Endothelial cell of umbilical vein (primary cell): ENCODE measurements at regions not wholly inside any gene's neighbourhood (a gene's known extent, or its start where the extent isn't known, plus 50 kb on each side); places are given as distances from the start of the nearest gene placed in this dataset.

Experiments
- BruUV-seq: library from RNA; stranded (reverse); fragments of 400-500 nt; replicated peaks from 2 replicates; lab custom pipeline; 2021; lab: Mats Ljungman, UMichigan
- CTCF ChIA-PET: fragments of 300-600, 350-600 bp; sonication (Branson Sonifier 250); formaldehyde crosslinking; loops from one replicate; lab custom pipeline; 2021; ENCODE audit warnings: antibody characterized with exemption, inconsistent platforms; lab: Charles Lee
- POLR2A ChIA-PET: fragments of 300-600, 350-600 bp; sonication (Branson Sonifier 250); formaldehyde crosslinking; loops from one replicate; lab custom pipeline; 2021; ENCODE audit warnings: antibody characterized with exemption, inconsistent platforms; lab: Charles Lee
- DNase-seq: peaks from one replicate; pipeline ENCODE4 v3.0.0-alpha.2; 2011; ENCODE audit warnings: low read depth, low spot score
- FAIRE-seq: peaks from 2 replicates; lab custom pipeline; 2011; peaks lifted over from hg19 to GRCh38; lab: Jason Lieb, UNC
- H2AFZ ChIP-seq: 2 replicates; pipeline ENCODE4 v1.6.0; 2012; ENCODE audit warnings: low read depth, low read length, control low read depth, inconsistent platforms
- H3K27ac ChIP-seq: 2 replicates; pipeline ENCODE4 v1.5.1; 2011; ENCODE audit warnings: low read depth, mild to moderate bottlenecking, control low read depth, low read length, moderate library complexity; ENCODE audit not compliant: insufficient read depth
- H3K27me3 ChIP-seq, 2 experiments: 2 replicates each; pipeline versions ENCODE4 v1.6.0 to v1.6.1; 2011; ENCODE audit warnings: low read length in 2 of 2, mixed read lengths in 1 of 2; ENCODE audit not compliant: control insufficient read depth in 2 of 2, insufficient read depth in 2 of 2
- H3K36me3 ChIP-seq, 2 experiments: 2 replicates in 1 of 2; 3 replicates in 1 of 2; pipeline ENCODE4 v1.5.1; 2011; ENCODE audit warnings: low read length in 2 of 2, mild to moderate bottlenecking in 1 of 2, moderate library complexity in 1 of 2; ENCODE audit not compliant: control insufficient read depth in 2 of 2, insufficient read depth in 2 of 2; ENCODE audit errors: extremely low read depth in 1 of 2
- H3K4me1 ChIP-seq: 3 replicates; pipeline ENCODE4 v1.5.1; 2011; ENCODE audit warnings: mild to moderate bottlenecking, low read length; ENCODE audit not compliant: control insufficient read depth, insufficient read depth; ENCODE audit errors: extremely low read depth
- H3K4me2 ChIP-seq: 2 replicates; pipeline ENCODE4 v1.6.1; 2011; ENCODE audit warnings: low read length, control low read depth, mixed read lengths; ENCODE audit not compliant: insufficient read depth
- H3K4me3 ChIP-seq, 3 experiments: fragments of 200-600 bp in 1 of 3; sonication (generic), shearing (Covaris generic) in 1 of 3; replicated peaks in 1 of 3; 2 replicates each; pipeline ENCODE4 v1.5.1; 2011 to 2016; ENCODE audit warnings: control low read depth in 3 of 3, low read length in 3 of 3, mild to moderate bottlenecking in 2 of 3, inconsistent platforms in 1 of 3, low read depth in 1 of 3, moderate library complexity in 1 of 3; ENCODE audit not compliant: insufficient read depth in 1 of 3
- H3K79me2 ChIP-seq: 2 replicates; pipeline ENCODE4 v1.6.0; 2012; ENCODE audit warnings: low read length, inconsistent platforms; ENCODE audit not compliant: control insufficient read depth, insufficient read depth
- H3K9ac ChIP-seq: replicated peaks from 2 replicates; pipeline ENCODE3; 2011; ENCODE audit warnings: low read length, control low read depth; ENCODE audit not compliant: insufficient read depth; ENCODE audit errors: extremely low read depth
- H3K9me1 ChIP-seq: replicated peaks from 3 replicates; pipeline ENCODE4 v1.6.0; 2011; ENCODE audit warnings: mild to moderate bottlenecking, low read length; ENCODE audit not compliant: control insufficient read depth, insufficient read depth; ENCODE audit errors: extremely low read depth
- H3K9me3 ChIP-seq: replicated peaks from 2 replicates; pipeline ENCODE4 v1.5.1; 2012; ENCODE audit warnings: low read length, inconsistent platforms; ENCODE audit not compliant: control insufficient read depth, insufficient read depth
- H4K20me1 ChIP-seq: replicated peaks from 2 replicates; pipeline ENCODE3; 2011; ENCODE audit warnings: mild to moderate bottlenecking, low read length; ENCODE audit not compliant: control insufficient read depth, insufficient read depth; ENCODE audit errors: extremely low read depth
- CTCF ChIP-seq, 2 donors: IDR thresholded peaks; 1 replicate in 1 of 2; 2 replicates in 1 of 2; pipeline ENCODE4 v1.5.1; 2011; ENCODE audit warnings: low read length in 2 of 2, mild to moderate bottlenecking in 2 of 2, moderate library complexity in 2 of 2, control low read depth in 1 of 2, inconsistent platforms in 1 of 2, low read depth in 1 of 2; ENCODE audit not compliant: insufficient read depth in 1 of 2; ENCODE audit errors: extremely low read depth in 1 of 2
- EZH2 ChIP-seq: IDR thresholded peaks from 2 replicates; pipeline ENCODE4 v1.6.1; 2012; ENCODE audit warnings: borderline replicate concordance, low read depth, mild to moderate bottlenecking, moderate library complexity, low read length, inconsistent platforms; ENCODE audit not compliant: severe bottlenecking
- FOS ChIP-seq: IDR thresholded peaks from 2 replicates; pipeline ENCODE4 v1.6.1; 2011; ENCODE audit warnings: mild to moderate bottlenecking, low read length, moderate library complexity, borderline replicate concordance; ENCODE audit not compliant: insufficient read depth
- GATA2 ChIP-seq: IDR thresholded peaks from 2 replicates; pipeline ENCODE4 v1.7.0; 2011; ENCODE audit warnings: low read depth, mild to moderate bottlenecking, moderate library complexity, mixed read lengths, low read length; ENCODE audit not compliant: insufficient read length, insufficient read depth
- JUN ChIP-seq: IDR thresholded peaks from 2 replicates; pipeline ENCODE4 v1.6.1; 2011; ENCODE audit warnings: borderline replicate concordance, low read depth; ENCODE audit not compliant: insufficient read length, insufficient read depth
- MAX ChIP-seq: IDR thresholded peaks from 2 replicates; pipeline ENCODE4 v1.6.1; 2011; ENCODE audit not compliant: insufficient read depth, insufficient read length
- MYC ChIP-seq: IDR thresholded peaks from one replicate; pipeline ENCODE4 v1.6.1; 2011; ENCODE audit warnings: mild to moderate bottlenecking, low read depth, low read length
- POLR2A ChIP-seq: IDR thresholded peaks from 2 replicates; pipeline ENCODE4 v1.6.1; 2012; ENCODE audit warnings: low read depth, mild to moderate bottlenecking, control low read depth, low read length
- POLR2AphosphoS5 ChIP-seq: IDR thresholded peaks from 2 replicates; pipeline ENCODE4 v1.6.1; 2012; ENCODE audit warnings: low read depth, mild to moderate bottlenecking, control low read depth, low read length, moderate library complexity; ENCODE audit not compliant: insufficient read depth
- dilution Hi-C: fragments of 300-500 bp; cut with MboI; formaldehyde crosslinking; loops from one replicate; pipeline ENCODE4 v1.15.0; 2019; ENCODE audit warnings: low sequenced_read_pairs; ENCODE audit not compliant: extremely low pct_ligation_motif_present
- intact Hi-C: fragments of 100-400 bp; cut with micrococcal nuclease; formaldehyde crosslinking; loops from one replicate; pipeline ENCODE4 v1.10.0; 2022

- FAIRE-seq (no peak), DNase-seq (no peak)
- H3K4me3 ChIP-seq = no peak overlapping the region
- H2AFZ ChIP-seq = no peak overlapping the region
- CTCF ChIA-PET = interaction anchor here (0.7 to 1.0 kb wide), 2 partner anchors 10 to 1229 kb away, joined by 3 read pairs; no protein-coding TSS in a partner anchor
- no peaks in the 10 kb centered on the region for H3K79me2 ChIP-seq
- no peaks in the 10 kb centered on the region for H3K4me1 ChIP-seq
- intact Hi-C loops = no loop called here
- no peaks in the 10 kb centered on the region for H4K20me1 ChIP-seq
- BruUV-seq = no TSS peak
- H3K36me3 ChIP-seq = no peaks in the 10 kb centered on the region
- dilution Hi-C loops = no loop called here
- no peaks in the 10 kb centered on the region for H3K9me1 ChIP-seq
- no peak overlapping the region for H3K4me2 ChIP-seq
- H3K27me3 ChIP-seq = no peaks in the 10 kb centered on the region
- no peak overlapping the region for H3K9ac ChIP-seq
- TF ChIP-seq POLR2A = no peak
- TF ChIP-seq GATA2 = no peak
- TF ChIP-seq FOS = no peak
- no peak for TF ChIP-seq EZH2
- TF ChIP-seq MYC = no peak
- TF ChIP-seq MAX = no peak
- no peak overlapping the region for H3K27ac ChIP-seq
- no peaks in the 10 kb centered on the region for H3K9me3 ChIP-seq
- POLR2A ChIA-PET = no interaction called here
These were observed 68.4 kb upstream of the RBM24 start for GRCh38 chr6:17212546-17213371.

DNA sequence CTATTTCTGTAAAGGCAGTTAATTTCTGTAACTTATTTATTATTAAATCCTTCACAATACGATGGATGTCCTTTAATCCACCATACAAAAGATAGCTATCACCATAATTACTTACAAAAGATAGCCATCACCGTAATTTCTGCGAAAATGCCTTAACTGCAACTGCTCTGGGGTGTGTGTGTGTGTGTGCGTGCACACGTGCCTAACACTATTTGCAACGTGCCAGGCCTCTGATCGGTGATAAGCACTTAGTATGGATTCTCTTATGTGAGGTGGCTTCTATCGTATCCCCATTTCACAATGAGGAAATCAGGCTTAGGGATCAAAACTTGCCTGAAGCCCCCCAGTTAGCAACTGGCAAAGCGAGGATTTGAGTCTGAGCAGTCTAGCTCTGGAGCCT is 67.1 kb upstream of the RBM24 start:
- Histone ChIP-seq H3K27ac (no peak overlapping the region), H3K27me3 (no peaks in the 10 kb centered on the region), H3K4me1 (no peaks in the 10 kb centered on the region), H3K9me3 (no peaks in the 10 kb centered on the region), H3K4me2 (no peak overlapping the region), H3K9me1 (no peaks in the 10 kb centered on the region), H3K9ac (no peak overlapping the region), H4K20me1 (no peaks in the 10 kb centered on the region), H2AFZ (no peak overlapping the region), H3K36me3 (no peaks in the 10 kb centered on the region), H3K79me2 (no peaks in the 10 kb centered on the region), H3K4me3 (no peak overlapping the region)
- TF ChIP-seq GATA2 (no peak), MAX (no peak), POLR2AphosphoS5 (no peak), POLR2A (no peak), JUN (no peak), FOS (no peak), CTCF (IDR thresholded peaks at IDR 0.05; ENCODE audit: extremely low read depth in 1 of 2, insufficient read depth in 1 of 2, low read depth in 1 of 2, low read length in 2 of 2) (no peak), MYC (no peak), EZH2 (no peak)
- BruUV-seq = no TSS peak
- intact Hi-C loops = no loop called here
- FAIRE-seq (no peak), DNase-seq (no peak)
- dilution Hi-C loops = no loop called here
- ChIA-PET CTCF (interaction anchor here (1.0 kb wide), 1 partner anchor 8 kb away, joined by 3 read pairs; no protein-coding TSS in a partner anchor), POLR2A (no interaction called here)
